ENCODE measurements at regions not wholly inside any gene's neighbourhood (a gene's known extent, or its start where the extent isn't known, plus 50 kb on each side); places are given as distances from the start of the nearest gene placed in this dataset.
"Not testable (repeated sequence)": the region's sequence is repeated elsewhere in the genome, so short reads cannot be mapped to it uniquely, and the experiment has no call there.

- Histone ChIP-seq H3K9me3 (no peaks in the 10 kb centered on the region), H3K4me1 (no peaks in the 10 kb centered on the region), H3K36me3 (no peaks in the 10 kb centered on the region), H3K27ac (no peak overlapping the region), H3K27me3 (no peaks in the 10 kb centered on the region), H3K4me3 (no peak overlapping the region)
- intact Hi-C loops (cut with DNase I) = no loop called here
- WGBS (ENCODE audit: insufficient coverage, low coverage, low lambda C conversion rate, missing lambda C conversion rate) = no CpG with 5 or more reads among the region's 6 CpGs
- TF ChIP-seq POLR2A (IDR thresholded peaks at IDR 0.05) (no peak), CTCF (IDR thresholded peaks at IDR 0.05) (no peak)
- DNase-seq (peak in 2 of 3 donors; percentile 3 to 27), ATAC-seq (no peak)
Observed at GRCh38 chr15:25172691-25173090, 217.9 kb downstream of the SNRPN start.

GRCh38 chr15:25173241-25174028 lies 218.6 kb downstream of the SNRPN start:
- DNase-seq (peak; percentile 2 to 43 (median 32)), ATAC-seq (no peak)
- Histone ChIP-seq H3K4me3 (no peak overlapping the region), H3K27me3 (no peaks in the 10 kb centered on the region), H3K36me3 (no peaks in the 10 kb centered on the region), H3K4me1 (no peaks in the 10 kb centered on the region), H3K9me3 (no peaks in the 10 kb centered on the region), H3K27ac (no peak overlapping the region)
- 74% methylated on average over 7 of the region's 13 CpGs for WGBS (ENCODE audit: insufficient coverage, low coverage, low lambda C conversion rate, missing lambda C conversion rate)
- intact Hi-C loops (cut with DNase I) = no loop called here
- no peak for TF ChIP-seq CTCF (IDR thresholded peaks at IDR 0.05)
- no peak for TF ChIP-seq POLR2A (IDR thresholded peaks at IDR 0.05)

GRCh38 chr15:25174149-25174548 lies 219.4 kb downstream of the SNRPN start:
- H3K9me3 ChIP-seq = not testable (repeated sequence)

GRCh38 chr15:25175033-25175788 lies 220.4 kb downstream of the SNRPN start:
- DNase-seq (peak; percentile 8 to 40 (median 28)), ATAC-seq (no peak)
- intact Hi-C loops (cut with DNase I) = no loop called here
- H3K4me3 ChIP-seq = no peak overlapping the region
- no peak overlapping the region for H3K27ac ChIP-seq
- no CpG with 5 or more reads among the region's 8 CpGs for WGBS (ENCODE audit: insufficient coverage, low coverage, low lambda C conversion rate, missing lambda C conversion rate)
- H3K4me1 ChIP-seq = no peaks in the 10 kb centered on the region
- no peaks in the 10 kb centered on the region for H3K27me3 ChIP-seq
- no peaks in the 10 kb centered on the region for H3K36me3 ChIP-seq
- no peak for TF ChIP-seq POLR2A (IDR thresholded peaks at IDR 0.05)
- no peak for TF ChIP-seq CTCF (IDR thresholded peaks at IDR 0.05)
- no peaks in the 10 kb centered on the region for H3K9me3 ChIP-seq

More at GRCh38 chr15:25174149-25174548, 219.4 kb downstream of the SNRPN start:
- WGBS (ENCODE audit: insufficient coverage, low coverage, low lambda C conversion rate, missing lambda C conversion rate) = 80% methylated on average over 10 of the region's 10 CpGs
- intact Hi-C loops (cut with DNase I); ATAC-seq; H3K4me3 ChIP-seq; DNase-seq; H3K36me3 ChIP-seq; H3K27ac ChIP-seq; H3K4me1 ChIP-seq; H3K27me3 ChIP-seq: not testable (repeated sequence)

Measured in right lobe of liver (tissue), 6 donors.